ENCODE measurements at regions not wholly inside any gene's neighbourhood (a gene's known extent, or its start where the extent isn't known, plus 50 kb on each side); places are given as distances from the start of the nearest gene placed in this dataset.
"Not testable (repeated sequence)": the region's sequence is repeated elsewhere in the genome, so short reads cannot be mapped to it uniquely, and the experiment has no call there.

DNA sequence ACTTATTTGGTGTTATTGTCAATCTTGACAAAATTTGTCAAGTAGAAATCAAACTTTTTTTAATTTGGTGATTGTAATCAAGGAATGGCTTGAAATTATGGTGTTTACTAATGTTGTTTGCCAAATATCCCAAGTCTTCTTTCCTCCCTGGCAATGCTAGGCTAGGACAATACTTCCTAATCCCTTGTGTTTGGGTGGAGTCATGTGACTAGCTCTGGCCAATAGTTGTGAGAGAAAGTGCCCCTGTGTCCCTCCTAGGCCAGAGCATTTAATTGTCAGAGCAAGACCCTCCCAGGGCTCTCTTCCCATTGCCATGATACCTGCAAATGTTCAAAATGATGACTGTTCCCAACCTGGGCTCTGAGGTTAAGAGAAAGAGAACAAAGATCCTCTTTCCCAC is 132.7 kb downstream of the ANXA2 start:
- Histone ChIP-seq H3K4me1 (no peaks in the 10 kb centered on the region), H3K9me3 (no peaks in the 10 kb centered on the region), H3K27ac (no peak overlapping the region), H3K36me3 (no peaks in the 10 kb centered on the region), H3K27me3 (no peaks in the 10 kb centered on the region), H3K4me3 (replicated peaks in 1 of 3) (no peak overlapping the region)
- no peak for TF ChIP-seq POLR2A (IDR thresholded peaks at IDR 0.05)
- TF ChIP-seq, protein P1, sequence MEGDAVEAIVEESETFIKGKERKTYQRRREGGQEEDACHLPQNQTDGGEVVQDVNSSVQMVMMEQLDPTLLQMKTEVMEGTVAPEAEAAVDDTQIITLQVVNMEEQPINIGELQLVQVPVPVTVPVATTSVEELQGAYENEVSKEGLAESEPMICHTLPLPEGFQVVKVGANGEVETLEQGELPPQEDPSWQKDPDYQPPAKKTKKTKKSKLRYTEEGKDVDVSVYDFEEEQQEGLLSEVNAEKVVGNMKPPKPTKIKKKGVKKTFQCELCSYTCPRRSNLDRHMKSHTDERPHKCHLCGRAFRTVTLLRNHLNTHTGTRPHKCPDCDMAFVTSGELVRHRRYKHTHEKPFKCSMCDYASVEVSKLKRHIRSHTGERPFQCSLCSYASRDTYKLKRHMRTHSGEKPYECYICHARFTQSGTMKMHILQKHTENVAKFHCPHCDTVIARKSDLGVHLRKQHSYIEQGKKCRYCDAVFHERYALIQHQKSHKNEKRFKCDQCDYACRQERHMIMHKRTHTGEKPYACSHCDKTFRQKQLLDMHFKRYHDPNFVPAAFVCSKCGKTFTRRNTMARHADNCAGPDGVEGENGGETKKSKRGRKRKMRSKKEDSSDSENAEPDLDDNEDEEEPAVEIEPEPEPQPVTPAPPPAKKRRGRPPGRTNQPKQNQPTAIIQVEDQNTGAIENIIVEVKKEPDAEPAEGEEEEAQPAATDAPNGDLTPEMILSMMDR (IDR thresholded peaks at IDR 0.05) = no peak
- no peak for DNase-seq
- intact Hi-C loops (cut with DNase I) = no loop called here

DNA sequence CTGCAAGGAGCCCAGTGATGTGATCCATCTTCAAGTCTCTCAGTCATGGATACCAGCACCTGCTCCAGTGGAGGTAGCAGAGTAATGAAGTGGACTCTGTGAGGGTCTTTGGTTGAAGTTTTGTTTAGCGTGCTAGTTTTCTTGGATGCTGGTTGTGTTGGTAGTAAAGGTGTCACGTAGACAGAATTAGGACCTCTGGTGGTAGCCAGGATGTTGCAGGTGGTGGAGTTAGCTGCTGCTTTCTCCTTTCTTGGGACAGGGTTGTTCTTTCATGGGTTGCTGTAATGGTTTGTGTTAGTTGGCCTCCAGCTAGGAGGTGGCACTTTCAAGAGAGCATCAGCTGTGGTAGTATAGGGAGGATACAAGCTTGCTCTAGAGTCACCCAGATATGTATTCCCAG is 125.2 kb downstream of the ANXA2 start:
- intact Hi-C loops (cut with DNase I) = no loop called here
- Histone ChIP-seq H3K4me1 (no peaks in the 10 kb centered on the region), H3K27me3 (no peaks in the 10 kb centered on the region), H3K27ac (no peak overlapping the region), H3K36me3 (no peaks in the 10 kb centered on the region), H3K4me3 (replicated peaks in 1 of 3) (no peak overlapping the region), H3K9me3 (no peaks in the 10 kb centered on the region)
- DNase-seq = no peak
- no peak for TF ChIP-seq POLR2A (IDR thresholded peaks at IDR 0.05)
- TF ChIP-seq, protein P1 (IDR thresholded peaks at IDR 0.05) = no peak
- 82 to 91% methylated on average over 2 of the region's 2 CpGs for WGBS, 2 donors

DNA sequence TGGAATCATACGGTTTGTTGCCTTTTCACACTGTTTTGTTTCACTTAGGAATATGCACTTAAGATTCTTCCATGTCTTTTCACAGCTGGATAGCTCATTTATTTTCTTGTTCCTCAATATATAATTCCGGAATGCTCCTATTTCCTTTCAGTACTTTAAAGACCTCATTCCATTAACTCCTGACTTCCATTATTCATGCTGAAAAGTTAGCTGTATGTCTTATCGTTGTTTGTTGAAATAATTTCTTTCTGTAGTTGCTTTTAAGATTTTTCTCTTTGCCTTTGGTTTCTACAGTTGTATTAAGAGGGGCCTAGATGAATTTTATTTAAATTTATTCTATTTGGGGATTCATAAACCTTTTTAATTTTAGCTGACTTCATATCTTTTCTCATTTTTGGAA is 122.2 kb downstream of the ANXA2 start:
- H3K36me3 ChIP-seq = no peaks in the 10 kb centered on the region
- no peaks in the 10 kb centered on the region for H3K27me3 ChIP-seq
- no peaks in the 10 kb centered on the region for H3K9me3 ChIP-seq
- no peak for DNase-seq
- no peak overlapping the region for H3K4me3 ChIP-seq (replicated peaks in 1 of 3)
- no peak for TF ChIP-seq POLR2A (IDR thresholded peaks at IDR 0.05)
- intact Hi-C loops (cut with DNase I) = no loop called here
- 88 to 89% methylated on average over 3 of the region's 3 CpGs for WGBS, 2 donors
- no peak overlapping the region for H3K27ac ChIP-seq
- H3K4me1 ChIP-seq = no peaks in the 10 kb centered on the region

DNA sequence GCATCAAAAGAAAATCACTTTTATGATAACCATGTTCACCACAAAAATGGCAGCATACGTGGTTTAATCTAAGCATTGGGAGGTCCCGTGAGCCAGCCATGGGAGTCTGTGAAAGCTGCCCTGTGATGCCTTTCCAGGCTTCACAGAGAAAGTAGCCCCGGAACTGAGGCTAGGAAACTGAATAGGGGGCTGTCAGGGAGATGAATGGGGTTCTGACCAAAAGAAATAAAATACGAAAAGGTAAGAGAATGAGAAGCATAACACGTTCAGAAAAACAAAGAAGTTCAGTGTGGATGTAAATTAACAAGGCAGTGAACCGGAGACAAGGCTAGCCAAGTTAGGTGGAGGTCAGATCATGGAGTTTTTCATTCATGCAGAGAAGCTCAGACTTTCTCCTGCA is 118.9 kb downstream of the ANXA2 start:
- no peak for DNase-seq
- WGBS, 2 donors = 67 to 75% methylated on average over 6 of the region's 6 CpGs
- Histone ChIP-seq H3K4me3 (replicated peaks in 1 of 3) (no peak overlapping the region), H3K9me3 (no peaks in the 10 kb centered on the region), H3K27ac (no peak overlapping the region), H3K4me1 (no peaks in the 10 kb centered on the region), H3K36me3 (no peaks in the 10 kb centered on the region), H3K27me3 (no peaks in the 10 kb centered on the region)
- TF ChIP-seq, protein P1 (IDR thresholded peaks at IDR 0.05) = no peak
- TF ChIP-seq POLR2A (IDR thresholded peaks at IDR 0.05) = no peak
- intact Hi-C loops (cut with DNase I) = no loop called here

DNA sequence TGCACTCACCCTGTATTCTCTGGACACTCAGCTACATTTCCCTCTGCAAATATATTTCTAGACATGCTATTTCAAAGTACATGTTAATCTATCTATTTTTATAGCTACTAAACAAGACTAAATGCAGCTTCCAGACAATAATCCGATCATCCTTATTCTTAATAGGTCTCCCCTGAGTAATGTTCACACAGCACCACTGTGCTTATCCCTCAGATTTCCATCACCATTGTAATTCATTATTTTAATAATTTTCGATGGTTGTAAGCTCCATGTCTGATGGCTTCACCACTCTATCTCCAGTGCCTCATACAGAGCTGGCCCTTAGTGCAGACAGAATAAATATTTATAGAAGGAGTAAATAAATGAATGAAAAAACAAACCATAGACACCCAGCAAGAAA is 117.5 kb downstream of the ANXA2 start:
- Histone ChIP-seq H3K9me3 (no peaks in the 10 kb centered on the region), H3K27ac (no peak overlapping the region), H3K27me3 (no peaks in the 10 kb centered on the region), H3K36me3 (no peaks in the 10 kb centered on the region), H3K4me1 (no peaks in the 10 kb centered on the region), H3K4me3 (replicated peaks in 1 of 3) (no peak overlapping the region)
- TF ChIP-seq, protein P1 (IDR thresholded peaks at IDR 0.05) = no peak
- TF ChIP-seq POLR2A (IDR thresholded peaks at IDR 0.05) = no peak
- intact Hi-C loops (cut with DNase I) = no loop called here
- no peak for DNase-seq
- WGBS, 2 donors = 82 to 87% methylated on average over 2 of the region's 2 CpGs

DNA sequence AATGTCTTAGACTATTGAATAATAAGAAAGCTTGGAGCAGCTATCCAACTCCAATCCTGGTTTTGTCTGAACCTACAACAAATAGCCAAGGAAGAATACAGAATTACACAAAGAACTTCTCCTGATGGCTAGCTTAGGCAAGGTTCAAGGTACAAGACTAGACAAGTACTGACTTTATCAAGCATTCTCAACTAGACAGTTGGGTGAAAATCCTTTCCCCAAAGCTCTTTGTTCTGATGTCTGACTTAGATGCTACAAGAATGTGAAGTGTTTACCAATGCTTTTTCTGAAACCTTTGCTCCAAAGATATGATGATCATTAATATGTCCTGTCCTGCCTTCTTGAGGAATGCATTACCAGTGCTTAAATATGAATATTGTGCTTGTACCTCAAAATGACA is 113.8 kb downstream of the ANXA2 start:
- no peaks in the 10 kb centered on the region for H3K27me3 ChIP-seq
- H3K4me3 ChIP-seq (replicated peaks in 1 of 3) = no peak overlapping the region
- intact Hi-C loops (cut with DNase I) = no loop called here
- DNase-seq = no peak
- H3K4me1 ChIP-seq = no peaks in the 10 kb centered on the region
- H3K27ac ChIP-seq = no peak overlapping the region
- TF ChIP-seq POLR2A (IDR thresholded peaks at IDR 0.05) = no peak
- TF ChIP-seq, protein P1 (IDR thresholded peaks at IDR 0.05) = no peak
- H3K9me3 ChIP-seq = no peaks in the 10 kb centered on the region
- H3K36me3 ChIP-seq = no peaks in the 10 kb centered on the region

DNA sequence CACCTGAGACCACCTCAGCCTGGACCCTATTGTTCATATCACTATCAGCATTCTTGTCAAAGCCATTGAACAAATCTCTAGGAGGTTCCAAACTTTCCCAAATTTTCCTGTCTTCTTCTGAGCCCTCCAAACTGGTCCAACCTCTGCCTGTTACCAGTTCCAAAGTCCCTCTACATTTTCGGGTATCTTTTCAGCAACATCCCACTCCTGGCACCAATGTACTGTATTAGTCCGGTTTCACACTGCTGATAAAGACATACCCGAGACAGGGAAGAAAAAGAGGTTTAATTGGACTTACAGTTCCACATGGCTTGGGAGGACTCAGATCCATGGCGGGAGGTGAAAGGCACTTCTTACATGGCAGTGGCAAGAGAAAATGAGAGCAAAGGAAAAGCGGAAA is 101.9 kb downstream of the ANXA2 start:
- H3K27ac ChIP-seq; H3K4me3 ChIP-seq (replicated peaks in 1 of 3); H3K27me3 ChIP-seq; H3K36me3 ChIP-seq; DNase-seq; H3K4me1 ChIP-seq; H3K9me3 ChIP-seq; intact Hi-C loops (cut with DNase I): not testable (repeated sequence)
- WGBS, 2 donors = 95 to 98% methylated on average over 5 of the region's 5 CpGs
